NB4 (cell line): ENCODE measurements at regions not wholly inside any gene's neighbourhood (a gene's known extent, or its start where the extent isn't known, plus 50 kb on each side); places are given as distances from the start of the nearest gene placed in this dataset.

Experiments
- CTCF ChIP-seq: IDR thresholded peaks from one replicate; pipeline ENCODE4 v1.5.1; 2012; ENCODE audit warnings: low read depth, low read length
- MAX ChIP-seq: IDR thresholded peaks from 2 replicates; pipeline ENCODE4 v1.6.1; 2011; ENCODE audit warnings: low read depth, low read length
- MYC ChIP-seq: IDR thresholded peaks from 2 replicates; pipeline ENCODE4 v1.6.1; 2011; ENCODE audit warnings: low read depth, low read length
- POLR2A ChIP-seq: IDR thresholded peaks from 2 replicates; pipeline ENCODE4 v1.6.1; 2011; ENCODE audit warnings: mild to moderate bottlenecking; ENCODE audit not compliant: insufficient read length; ENCODE audit errors: extremely low read depth

GRCh38 chr2:204425821-204426220 lies 119.5 kb upstream of the PARD3B start:
- TF ChIP-seq CTCF (no peak), MYC (no peak), POLR2A (no peak), MAX (no peak)
